ENCODE measurements at regions not wholly inside any gene's neighbourhood (a gene's known extent, or its start where the extent isn't known, plus 50 kb on each side); places are given as distances from the start of the nearest gene placed in this dataset.

DNA sequence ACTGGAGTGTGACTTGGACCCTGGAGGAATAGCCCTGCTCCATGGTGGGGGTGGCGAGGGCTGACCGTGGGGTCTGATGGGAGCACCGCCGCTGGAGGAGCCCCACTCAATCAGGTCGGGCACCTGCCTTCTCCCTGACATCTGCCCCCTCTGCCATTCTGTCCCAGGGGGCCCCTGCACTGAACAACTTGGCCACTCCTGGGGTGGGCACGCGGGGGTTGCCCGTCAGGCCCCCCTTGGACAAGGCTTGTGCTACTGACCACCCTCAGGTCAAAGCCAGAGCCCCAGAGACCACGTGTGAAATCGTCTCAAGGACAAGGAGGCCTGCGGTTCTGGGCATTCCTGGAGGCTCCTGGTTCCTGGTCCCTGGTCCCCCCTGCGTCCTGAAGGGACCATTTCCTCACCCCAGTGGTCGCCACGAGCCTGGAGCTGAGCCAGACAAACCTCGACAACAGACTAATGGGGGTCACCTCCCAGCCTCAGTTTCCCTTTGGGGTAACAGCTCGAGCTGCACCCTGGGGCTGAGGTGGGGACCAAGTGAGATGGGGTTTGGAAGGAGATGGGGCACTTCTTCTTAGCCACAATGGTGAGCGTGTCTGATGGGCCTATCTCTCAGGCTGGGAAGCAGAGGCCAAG, 73.4 kb upstream of the RNU6ATAC start:
- TF ChIP-seq CTCF (IDR thresholded peaks at IDR 0.05), result no peak
- H3K4me1 ChIP-seq, result no peaks in the 10 kb centered on the region
- no peaks in the 10 kb centered on the region for H3K9me3 ChIP-seq
- peak in 2 of 6 donors; percentile 26 to 40 for DNase-seq
- H3K36me3 ChIP-seq, result no peaks in the 10 kb centered on the region
- no peak for ATAC-seq
- H3K4me3 ChIP-seq, result no peak overlapping the region
- FAIRE-seq, result no peak
- intact Hi-C loops (cut with DNase I), result no loop called here
- no peak overlapping the region for H3K27ac ChIP-seq
- 62 to 76% methylated on average over 15 to 17 of the region's 17 CpGs for WGBS, 2 donors
- peaks cover 0 to 3% (median 0%) of the 10 kb centered on the region in 4 donors for H3K27me3 ChIP-seq

GRCh38 chr9:134239130-134239903, 75.0 kb upstream of the RNU6ATAC start:
- ATAC-seq (no peak), FAIRE-seq (no peak)
- no peaks in the 10 kb centered on the region for H3K4me1 ChIP-seq

DNA sequence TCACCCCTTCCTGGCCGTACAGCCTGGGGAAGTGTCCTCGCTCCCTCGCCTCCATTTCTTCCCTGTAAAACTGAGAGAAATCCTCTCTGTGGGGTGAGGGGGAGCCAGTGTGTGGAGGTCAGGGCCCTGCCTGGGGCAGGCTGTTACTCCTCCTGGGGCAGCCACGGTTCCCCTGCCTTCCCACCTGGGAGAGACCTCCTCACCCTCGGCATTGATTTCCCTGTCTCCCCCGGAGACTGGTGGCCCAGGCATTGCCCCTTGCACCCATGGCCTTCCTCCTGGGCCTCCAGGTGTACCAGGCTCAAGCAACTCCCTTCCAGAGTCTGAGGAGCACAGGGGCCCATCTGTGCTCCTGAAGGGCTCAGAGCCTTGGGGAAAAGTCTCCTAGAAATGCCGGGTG, 75.6 kb upstream of the RNU6ATAC start:
- Histone ChIP-seq H3K9me3 (no peaks in the 10 kb centered on the region), H3K4me3 (no peak overlapping the region), H3K27ac (no peak overlapping the region), H3K36me3 (no peaks in the 10 kb centered on the region), H3K27me3 (peaks cover 0 to 3% (median 0%) of the 10 kb centered on the region in 4 donors), H3K4me1 (no peaks in the 10 kb centered on the region)
- FAIRE-seq (no peak), ATAC-seq (no peak), DNase-seq (no peak)
- 71 to 88% methylated on average over 4 to 7 of the region's 7 CpGs for WGBS, 2 donors
- intact Hi-C loops (cut with DNase I), result no loop called here
- no peak for TF ChIP-seq CTCF (IDR thresholded peaks at IDR 0.05)

More at GRCh38 chr9:134239130-134239903, 75.0 kb upstream of the RNU6ATAC start:
- no peak overlapping the region for H3K4me3 ChIP-seq
- H3K9me3 ChIP-seq, result no peaks in the 10 kb centered on the region
- DNase-seq, result peak in 2 of 6 donors; percentile 10 to 55
- no peak for TF ChIP-seq CTCF (IDR thresholded peaks at IDR 0.05)
- peaks cover 0 to 3% (median 0%) of the 10 kb centered on the region in 4 donors for H3K27me3 ChIP-seq
- no peak overlapping the region for H3K27ac ChIP-seq
- intact Hi-C loops (cut with DNase I), result no loop called here
- 70 to 83% methylated on average over 21 to 29 of the region's 29 CpGs for WGBS, 2 donors
- no peaks in the 10 kb centered on the region for H3K36me3 ChIP-seq

- DNase-seq, result peak in 2 of 6 donors; percentile 14 to 51
- peaks cover 0 to 3% (median 0%) of the 10 kb centered on the region in 4 donors for H3K27me3 ChIP-seq
- no peaks in the 10 kb centered on the region for H3K36me3 ChIP-seq
- intact Hi-C loops (cut with DNase I), result no loop called here
- WGBS, 2 donors, result 62 to 69% methylated on average over 11 of the region's 11 CpGs
- ATAC-seq, result no peak
- no peak overlapping the region for H3K27ac ChIP-seq
- H3K9me3 ChIP-seq, result no peaks in the 10 kb centered on the region
- no peak for FAIRE-seq
- H3K4me1 ChIP-seq, result no peaks in the 10 kb centered on the region
- H3K4me3 ChIP-seq, result no peak overlapping the region
- TF ChIP-seq CTCF (IDR thresholded peaks at IDR 0.05), result no peak
Observed at GRCh38 chr9:134240361-134240760, 76.0 kb upstream of the RNU6ATAC start.

DNA sequence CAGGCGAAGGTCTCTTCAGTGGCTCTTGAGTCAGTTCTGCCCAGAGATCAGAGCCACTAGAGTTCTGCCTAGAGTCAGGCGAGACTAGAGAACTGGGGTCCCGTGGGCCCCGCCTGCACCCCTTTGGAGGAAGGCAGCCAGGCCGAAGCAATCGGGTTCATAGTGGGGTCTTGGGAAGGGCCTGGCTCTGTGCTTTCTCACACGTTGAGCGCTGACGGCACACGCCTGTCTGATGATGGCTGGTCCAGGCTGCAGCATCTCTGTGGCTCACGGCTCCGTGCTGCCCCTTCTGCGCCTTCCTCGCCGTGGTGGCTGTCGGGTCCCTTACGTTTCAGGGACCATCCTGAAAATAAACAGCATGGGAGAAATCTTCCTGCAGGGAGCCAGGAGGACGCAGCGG, 78.3 kb upstream of the RNU6ATAC start:
- 58 to 61% methylated on average over 19 of the region's 19 CpGs for WGBS, 2 donors
- no peak for TF ChIP-seq CTCF (IDR thresholded peaks at IDR 0.05)
- DNase-seq, result no peak

More for the DNA sequence above, 78.3 kb upstream of the RNU6ATAC start:
- FAIRE-seq (no peak), ATAC-seq (no peak)
- Histone ChIP-seq H3K36me3 (no peaks in the 10 kb centered on the region), H3K27ac (no peak overlapping the region), H3K9me3 (no peaks in the 10 kb centered on the region), H3K4me3 (no peak overlapping the region), H3K4me1 (no peaks in the 10 kb centered on the region), H3K27me3 (peaks cover 0 to 3% (median 0%) of the 10 kb centered on the region in 4 donors)
- intact Hi-C loops (cut with DNase I), result no loop called here

Data from pancreas (tissue), 10 donors.